Adipocyte (in vitro differentiated cells): ENCODE measurements at regions not wholly inside any gene's neighbourhood (a gene's known extent, or its start where the extent isn't known, plus 50 kb on each side); places are given as distances from the start of the nearest gene placed in this dataset.

ENCODE experiments used
- DNase-seq: peaks from one replicate; pipeline ENCODE4 v3.0.0-alpha.2; 2015; ENCODE audit warnings: low read depth
- H3K27me3 ChIP-seq: replicated peaks from 2 replicates; pipeline ENCODE4 v1.7.0; 2013; ENCODE audit warnings: mild to moderate bottlenecking, low read length, moderate library complexity; ENCODE audit not compliant: control insufficient read depth, insufficient read depth
- H3K36me3 ChIP-seq: 2 replicates; pipeline ENCODE4 v1.7.0; 2013; ENCODE audit warnings: low read length, mild to moderate bottlenecking, moderate library complexity; ENCODE audit not compliant: control insufficient read depth, insufficient read depth, severe bottlenecking
- H3K4me1 ChIP-seq: 2 replicates; pipeline ENCODE4 v1.7.0; 2013; ENCODE audit warnings: mild to moderate bottlenecking, low read length, moderate library complexity; ENCODE audit not compliant: control insufficient read depth, insufficient read depth
- H3K4me3 ChIP-seq: 2 replicates; pipeline ENCODE4 v1.7.0; 2013; ENCODE audit warnings: mild to moderate bottlenecking, low read length, moderate library complexity
- H3K9ac ChIP-seq: 2 replicates; pipeline ENCODE4 v1.7.0; 2013; ENCODE audit warnings: mild to moderate bottlenecking, low read length, moderate library complexity
- H3K9me3 ChIP-seq: 2 replicates; pipeline ENCODE4 v1.7.0; 2013; ENCODE audit warnings: mild to moderate bottlenecking, low read length, moderate library complexity; ENCODE audit not compliant: control insufficient read depth

DNA sequence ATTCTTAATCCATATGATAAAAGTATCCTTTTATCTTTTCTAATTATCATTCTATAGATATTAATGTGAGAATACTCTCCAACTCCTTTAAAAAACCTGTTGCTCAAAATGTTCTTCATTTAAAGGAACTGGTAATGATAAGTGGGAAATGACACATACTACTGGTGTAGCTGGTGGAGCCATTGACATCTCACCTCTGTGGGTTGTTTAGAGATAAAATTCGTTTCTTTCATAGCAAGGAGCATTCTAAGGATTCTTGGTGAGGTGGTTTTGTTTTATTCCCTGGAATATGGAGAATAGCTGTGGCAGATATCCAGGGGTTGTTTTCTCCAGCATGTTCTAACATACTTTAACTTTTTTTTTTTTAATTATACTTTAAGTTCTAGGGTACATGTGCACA is 299.8 kb upstream of the THBS1 start:
- Histone ChIP-seq H3K4me3 (no peak overlapping the region), H3K4me1 (peaks cover 30% of the 10 kb centered on the region), H3K9me3 (no peaks in the 10 kb centered on the region), H3K27me3 (no peaks in the 10 kb centered on the region), H3K36me3 (no peaks in the 10 kb centered on the region), H3K9ac (no peak overlapping the region)
- no peak for DNase-seq

DNA sequence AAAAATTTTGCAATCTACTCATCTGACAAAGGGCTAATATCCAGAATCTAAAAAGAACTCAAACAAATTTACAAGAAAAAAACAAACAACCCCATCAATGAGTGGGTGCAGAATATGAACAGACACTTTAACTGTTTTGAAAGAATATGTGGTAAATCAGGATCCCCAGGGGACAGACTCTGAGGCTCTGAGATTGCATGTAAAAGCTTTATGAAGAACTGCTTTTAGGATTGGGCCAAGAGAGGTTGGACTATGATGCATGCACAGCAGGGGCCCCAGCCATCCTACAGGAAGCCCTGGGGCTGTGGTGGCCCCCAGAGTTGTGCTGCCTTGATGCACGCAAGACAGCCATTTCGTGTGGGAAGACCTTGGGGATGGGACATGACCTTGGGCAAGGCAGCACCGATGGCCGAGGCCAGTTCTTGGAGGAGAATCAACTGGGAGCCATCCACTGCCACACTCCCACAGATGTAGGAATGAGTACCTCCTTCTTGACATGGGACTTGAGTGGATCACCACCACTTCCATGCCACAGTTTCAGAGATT is 298.1 kb upstream of the THBS1 start:
- Histone ChIP-seq H3K27me3 (no peaks in the 10 kb centered on the region), H3K4me1 (peaks cover 45% of the 10 kb centered on the region), H3K36me3 (no peaks in the 10 kb centered on the region), H3K9ac (peak overlapping the region; percentile 68), H3K9me3 (no peaks in the 10 kb centered on the region), H3K4me3 (no peak overlapping the region)
- DNase-seq = peak; percentile 69

DNA sequence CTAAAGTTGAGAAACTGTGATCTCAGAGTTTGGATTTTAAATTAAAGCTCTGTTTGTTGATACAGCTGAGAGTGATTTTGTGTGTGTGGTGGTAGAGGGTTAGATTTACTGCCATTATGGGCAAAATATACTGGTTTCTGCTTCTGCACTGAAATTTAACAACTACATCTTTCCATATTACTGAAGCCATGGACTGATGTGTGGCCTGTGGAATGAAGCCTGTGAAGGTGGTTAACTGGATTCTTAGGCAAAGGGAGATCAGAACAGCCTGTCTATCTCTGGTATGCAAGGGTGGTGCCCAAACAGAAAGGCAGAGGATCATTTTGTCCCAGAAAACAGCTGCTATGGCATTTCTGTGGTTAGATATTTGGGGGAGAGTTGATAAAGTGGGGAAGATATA is 297.3 kb upstream of the THBS1 start:
- no peaks in the 10 kb centered on the region for H3K36me3 ChIP-seq
- peak; percentile 67 for DNase-seq
- H3K9ac ChIP-seq = peak overlapping the region; percentile 68
- H3K27me3 ChIP-seq = no peaks in the 10 kb centered on the region
- H3K4me3 ChIP-seq = no peak overlapping the region
- peaks cover 45% of the 10 kb centered on the region for H3K4me1 ChIP-seq
- H3K9me3 ChIP-seq = no peaks in the 10 kb centered on the region

DNA sequence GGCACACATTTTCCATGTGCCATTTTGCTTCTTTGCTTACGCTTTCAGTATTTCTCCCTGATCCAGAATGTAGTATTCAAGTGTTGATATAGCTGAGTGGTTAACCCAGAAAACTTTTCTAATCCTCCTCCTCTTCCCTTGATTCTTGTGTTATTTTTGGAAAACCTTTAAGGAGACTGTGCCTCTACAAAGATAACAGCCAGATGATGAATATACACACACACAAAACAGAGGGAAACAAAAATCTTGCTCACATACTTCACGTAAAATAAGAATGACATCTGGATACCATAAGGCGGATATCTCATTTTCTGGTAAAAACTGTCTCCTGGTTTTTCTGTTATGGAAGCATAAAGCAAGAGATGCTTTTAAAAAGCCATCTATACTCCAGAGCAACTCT is 295.8 kb upstream of the THBS1 start:
- H3K27me3 ChIP-seq = no peaks in the 10 kb centered on the region
- peak; percentile 33 for DNase-seq
- H3K9me3 ChIP-seq = no peaks in the 10 kb centered on the region
- peak overlapping the region; percentile 60 for H3K9ac ChIP-seq
- H3K4me3 ChIP-seq = no peak overlapping the region
- peaks cover 45% of the 10 kb centered on the region for H3K4me1 ChIP-seq
- H3K36me3 ChIP-seq = no peaks in the 10 kb centered on the region

DNA sequence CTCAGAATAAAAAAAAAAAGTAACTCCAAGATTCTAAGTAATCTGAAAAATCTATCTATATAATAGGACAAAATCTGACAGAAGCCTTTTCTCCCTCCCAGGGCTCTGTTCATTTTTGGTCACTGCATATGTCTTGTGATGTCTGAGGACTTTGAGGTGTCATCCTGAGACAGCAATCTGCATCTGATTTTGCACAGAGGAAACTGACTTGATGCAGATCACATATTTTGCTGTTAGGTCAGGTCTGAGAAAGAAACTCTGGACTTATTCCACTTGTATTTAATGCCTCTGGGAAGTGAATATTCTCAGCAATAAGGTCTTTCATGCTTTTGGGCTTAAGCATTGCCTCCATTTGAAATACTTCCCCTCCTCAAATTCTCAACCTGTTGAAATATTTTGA is 295.2 kb upstream of the THBS1 start:
- DNase-seq = peak; percentile 49
- Histone ChIP-seq H3K36me3 (no peaks in the 10 kb centered on the region), H3K9me3 (no peaks in the 10 kb centered on the region), H3K4me3 (no peak overlapping the region), H3K27me3 (no peaks in the 10 kb centered on the region), H3K9ac (peak overlapping the region; percentile 60), H3K4me1 (peaks cover 45% of the 10 kb centered on the region)

DNA sequence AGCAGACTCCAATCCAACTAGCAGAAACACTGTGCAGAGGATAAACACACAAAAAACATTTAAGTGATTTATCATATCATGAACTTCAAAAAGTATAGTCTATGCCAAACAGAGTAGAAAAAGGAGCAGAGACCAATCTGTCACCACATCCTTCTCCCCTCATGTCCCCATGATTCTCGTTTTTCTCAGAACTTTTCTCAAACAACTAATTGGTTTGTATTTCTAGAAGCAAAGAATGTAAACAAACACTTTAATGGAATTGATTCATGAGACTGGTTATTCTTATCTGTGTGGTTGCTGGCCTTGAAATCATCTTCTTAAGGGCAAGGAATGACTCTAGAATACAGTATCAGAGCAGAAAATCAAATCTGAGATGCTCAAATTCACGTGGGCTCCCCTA is 294.2 kb upstream of the THBS1 start:
- Histone ChIP-seq H3K4me1 (peaks cover 45% of the 10 kb centered on the region), H3K36me3 (no peaks in the 10 kb centered on the region), H3K9ac (peak overlapping the region; percentile 60), H3K27me3 (no peaks in the 10 kb centered on the region), H3K4me3 (no peak overlapping the region), H3K9me3 (no peaks in the 10 kb centered on the region)
- DNase-seq = no peak

DNA sequence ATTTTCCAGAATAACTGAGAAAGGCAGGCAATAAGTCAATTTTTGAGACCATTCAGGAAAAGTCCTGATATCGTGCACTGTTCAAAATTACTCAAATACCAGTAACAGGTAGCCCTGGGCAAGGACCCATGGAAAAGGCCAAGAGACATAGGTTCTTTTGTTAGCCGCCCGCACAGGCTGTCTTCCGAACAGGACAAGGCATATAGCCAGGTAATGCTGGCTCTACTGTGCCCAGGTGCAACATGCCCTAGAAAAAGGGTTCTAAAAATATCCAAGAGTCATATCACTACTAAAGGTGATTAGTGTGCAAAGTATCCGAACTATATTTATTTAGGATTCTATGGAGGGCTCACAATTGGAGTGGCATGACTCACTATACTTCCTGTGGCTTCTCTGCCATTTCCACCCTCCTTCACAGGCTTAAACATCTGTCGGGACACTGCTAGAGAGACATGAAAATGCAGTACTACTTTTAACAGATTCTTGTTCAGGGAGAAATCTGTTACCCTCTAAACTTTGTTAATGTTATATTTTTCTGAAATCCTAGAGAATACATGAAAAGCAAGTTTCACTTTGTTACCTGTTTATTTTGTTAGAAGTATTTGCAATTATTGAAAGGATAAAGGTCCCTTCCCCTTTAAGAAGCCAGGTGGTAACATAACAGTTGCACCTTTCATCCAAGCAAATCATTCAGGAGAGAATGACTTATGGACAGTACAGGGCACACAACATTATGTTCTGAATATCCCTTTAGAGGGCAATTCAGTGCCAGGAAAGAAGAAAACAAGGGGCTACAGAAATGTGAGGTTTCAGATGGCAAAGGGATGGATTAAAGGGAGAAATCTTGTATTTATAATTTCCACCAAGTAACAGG is 293.3 kb upstream of the THBS1 start:
- DNase-seq = no peak
- Histone ChIP-seq H3K4me3 (no peak overlapping the region), H3K9me3 (peaks cover 8% of the 10 kb centered on the region), H3K9ac (peak overlapping the region; percentile 60), H3K27me3 (no peaks in the 10 kb centered on the region), H3K4me1 (peaks cover 45% of the 10 kb centered on the region), H3K36me3 (no peaks in the 10 kb centered on the region)

DNA sequence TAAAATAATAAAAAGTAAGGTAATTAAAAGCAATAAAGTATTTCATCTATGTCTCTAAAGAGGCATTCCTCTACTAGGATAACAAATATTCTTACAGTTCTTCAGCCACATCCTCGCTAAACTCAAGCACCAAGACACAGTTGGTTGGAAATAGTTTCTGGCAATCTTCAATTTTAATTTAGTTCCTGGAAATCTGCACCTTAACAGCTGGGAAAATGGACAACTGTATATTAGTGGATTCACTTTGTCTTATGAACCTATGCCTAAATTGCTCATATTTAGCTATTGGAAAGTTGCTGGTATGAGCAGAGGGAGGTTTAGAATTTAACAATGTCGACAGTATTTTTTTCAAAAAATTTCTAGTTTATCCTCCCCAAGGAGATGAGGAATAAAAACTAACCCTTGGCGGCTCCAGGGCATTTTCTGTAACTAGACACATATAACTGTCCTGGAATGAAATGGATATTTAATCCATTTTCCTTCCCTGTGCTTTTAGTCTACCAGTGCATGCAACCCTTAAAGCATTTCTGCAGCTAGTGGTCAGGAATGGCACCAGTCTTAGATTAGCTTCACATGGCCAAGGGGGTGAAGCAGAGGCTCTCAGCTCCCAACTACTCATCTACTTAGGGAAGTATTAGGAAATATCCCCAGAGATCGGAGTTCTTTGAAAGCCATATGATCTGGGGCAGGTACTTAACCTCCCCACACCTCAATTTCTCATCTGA is 290.0 kb upstream of the THBS1 start:
- peaks cover 12% of the 10 kb centered on the region for H3K9me3 ChIP-seq
- peaks cover 14% of the 10 kb centered on the region for H3K4me1 ChIP-seq
- no peak overlapping the region for H3K4me3 ChIP-seq
- H3K27me3 ChIP-seq = no peaks in the 10 kb centered on the region
- DNase-seq = no peak
- H3K36me3 ChIP-seq = no peaks in the 10 kb centered on the region
- H3K9ac ChIP-seq = no peak overlapping the region

DNA sequence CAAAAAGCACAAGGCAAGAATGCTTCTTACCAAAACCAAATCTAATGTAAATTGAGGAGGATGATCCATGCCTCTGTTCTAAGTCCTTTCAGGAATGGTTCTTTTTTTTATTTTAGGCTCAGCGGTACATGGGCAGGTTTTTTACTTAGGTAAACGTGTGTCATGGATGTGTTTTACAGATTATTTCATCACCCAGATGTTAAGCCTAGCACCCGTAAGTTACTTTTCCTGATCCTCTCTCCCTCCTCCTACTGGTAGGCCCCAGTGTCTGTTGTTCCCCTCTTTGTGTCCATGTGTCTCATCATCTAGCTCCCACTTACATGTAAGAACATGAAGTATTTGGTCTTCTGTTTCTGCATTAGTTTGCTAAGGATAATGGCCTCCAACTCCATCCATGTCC is 289.2 kb upstream of the THBS1 start:
- H3K4me3 ChIP-seq = no peak overlapping the region
- peaks cover 8% of the 10 kb centered on the region for H3K4me1 ChIP-seq

DNA sequence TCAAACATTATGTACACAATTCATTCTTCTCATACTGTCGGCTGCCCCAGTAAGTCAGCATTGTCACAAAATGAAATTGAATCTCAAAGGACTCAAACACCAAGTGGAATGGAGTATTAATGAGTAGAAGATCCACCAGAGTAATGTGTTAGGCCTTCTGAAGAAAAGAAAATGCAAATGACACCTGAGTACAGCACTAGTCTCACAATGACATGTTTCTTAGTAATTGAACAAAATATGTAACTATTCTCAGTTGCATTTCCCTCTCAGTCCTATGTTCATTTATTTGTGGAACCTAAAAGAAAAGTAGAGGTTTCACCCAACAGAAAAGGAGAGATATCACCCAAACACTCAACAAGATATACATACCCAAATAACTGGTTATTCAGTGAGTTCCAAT is 283.9 kb upstream of the THBS1 start:
- H3K36me3 ChIP-seq = no peaks in the 10 kb centered on the region
- no peak overlapping the region for H3K9ac ChIP-seq
- H3K4me1 ChIP-seq = peaks cover 27% of the 10 kb centered on the region
- no peak for DNase-seq
- H3K4me3 ChIP-seq = no peak overlapping the region
- H3K9me3 ChIP-seq = peaks cover 10% of the 10 kb centered on the region
- no peaks in the 10 kb centered on the region for H3K27me3 ChIP-seq

More for the DNA sequence above, 289.2 kb upstream of the THBS1 start:
- DNase-seq = no peak
- Histone ChIP-seq H3K27me3 (no peaks in the 10 kb centered on the region), H3K36me3 (no peaks in the 10 kb centered on the region), H3K9ac (no peak overlapping the region), H3K9me3 (peaks cover 12% of the 10 kb centered on the region)

DNA sequence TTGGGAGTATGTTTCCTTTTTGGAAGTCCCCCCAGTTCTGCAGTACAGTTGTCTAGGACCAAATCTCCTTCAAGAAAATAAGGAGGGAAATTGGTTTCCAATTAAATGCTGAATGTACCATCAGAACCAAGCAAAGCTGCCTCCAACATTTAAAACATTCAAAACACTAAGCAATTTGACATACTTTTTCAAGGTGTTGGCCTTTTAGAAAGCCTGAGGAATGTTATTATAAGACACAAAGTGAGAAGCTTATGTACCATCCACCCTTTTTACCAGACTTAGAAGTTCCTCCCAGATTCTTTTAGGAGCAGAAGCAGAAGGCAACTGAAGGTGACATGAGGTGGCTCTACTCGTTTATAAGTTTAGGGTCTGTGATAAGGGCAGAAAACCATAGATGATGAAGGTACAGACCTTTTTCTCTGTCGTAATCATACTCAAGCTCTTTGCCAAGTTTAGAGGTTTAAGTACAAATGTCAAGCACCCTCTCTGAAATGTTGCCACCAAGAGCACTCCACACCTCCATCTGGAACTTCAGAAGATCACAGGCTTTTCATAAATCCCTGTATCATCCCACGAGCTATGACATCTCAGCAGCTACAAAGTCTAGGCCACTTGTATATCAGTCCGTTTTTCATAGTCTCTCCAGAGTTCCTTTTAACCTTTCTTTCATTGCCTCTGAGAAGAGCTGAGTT is 282.5 kb upstream of the THBS1 start:
- no peaks in the 10 kb centered on the region for H3K36me3 ChIP-seq
- no peaks in the 10 kb centered on the region for H3K27me3 ChIP-seq
- H3K9me3 ChIP-seq = no peaks in the 10 kb centered on the region
- no peak overlapping the region for H3K4me3 ChIP-seq
- DNase-seq = no peak
- H3K9ac ChIP-seq = no peak overlapping the region
- peaks cover 39% of the 10 kb centered on the region for H3K4me1 ChIP-seq
